Liver (tissue), 3 donors: ENCODE measurements at regions not wholly inside any gene's neighbourhood (a gene's known extent, or its start where the extent isn't known, plus 50 kb on each side); places are given as distances from the start of the nearest gene placed in this dataset.

Experiments
- EGR1 ChIP-seq, 2 donors: IDR thresholded peaks; 2 replicates each; pipeline ENCODE4 v1.6.1; 2016 to 2018; ENCODE audit warnings: antibody characterized with exemption in 2 of 2, low read depth in 2 of 2
- HNF4G ChIP-seq: IDR thresholded peaks from 2 replicates; pipeline ENCODE4 v1.6.1; 2016; ENCODE audit warnings: antibody characterized with exemption
- MAX ChIP-seq: IDR thresholded peaks from 2 replicates; pipeline ENCODE4 v1.6.1; 2016; ENCODE audit warnings: antibody characterized with exemption
- REST ChIP-seq: IDR thresholded peaks from 2 replicates; pipeline ENCODE4 v1.6.1; 2016; ENCODE audit warnings: antibody characterized with exemption, mild to moderate bottlenecking
- YY1 ChIP-seq: IDR thresholded peaks from 2 replicates; pipeline ENCODE4 v1.6.1; 2016; ENCODE audit warnings: antibody characterized with exemption, mild to moderate bottlenecking
- TF ChIP-seq, protein P1 (sequence below): fragments of 150-350 bp; IDR thresholded peaks from 2 replicates; pipeline ENCODE4 v1.5.1; 2017; ENCODE audit warnings: improper control_type of control experiment, low read depth, low read length; ENCODE audit not compliant: missing input control
- donor health status: healthy.
- donor health status: healthy.

GRCh38 chrX:799808-800207 is 169.2 kb downstream of the SHOX start:
- TF ChIP-seq, protein P1, sequence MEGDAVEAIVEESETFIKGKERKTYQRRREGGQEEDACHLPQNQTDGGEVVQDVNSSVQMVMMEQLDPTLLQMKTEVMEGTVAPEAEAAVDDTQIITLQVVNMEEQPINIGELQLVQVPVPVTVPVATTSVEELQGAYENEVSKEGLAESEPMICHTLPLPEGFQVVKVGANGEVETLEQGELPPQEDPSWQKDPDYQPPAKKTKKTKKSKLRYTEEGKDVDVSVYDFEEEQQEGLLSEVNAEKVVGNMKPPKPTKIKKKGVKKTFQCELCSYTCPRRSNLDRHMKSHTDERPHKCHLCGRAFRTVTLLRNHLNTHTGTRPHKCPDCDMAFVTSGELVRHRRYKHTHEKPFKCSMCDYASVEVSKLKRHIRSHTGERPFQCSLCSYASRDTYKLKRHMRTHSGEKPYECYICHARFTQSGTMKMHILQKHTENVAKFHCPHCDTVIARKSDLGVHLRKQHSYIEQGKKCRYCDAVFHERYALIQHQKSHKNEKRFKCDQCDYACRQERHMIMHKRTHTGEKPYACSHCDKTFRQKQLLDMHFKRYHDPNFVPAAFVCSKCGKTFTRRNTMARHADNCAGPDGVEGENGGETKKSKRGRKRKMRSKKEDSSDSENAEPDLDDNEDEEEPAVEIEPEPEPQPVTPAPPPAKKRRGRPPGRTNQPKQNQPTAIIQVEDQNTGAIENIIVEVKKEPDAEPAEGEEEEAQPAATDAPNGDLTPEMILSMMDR, result no peak
- TF ChIP-seq EGR1 (IDR thresholded peaks at IDR 0.05; ENCODE audit: low read depth in 2 of 2) (no peak), MAX (no peak), REST (no peak), HNF4G (no peak), YY1 (no peak)
